ENCODE measurements at regions not wholly inside any gene's neighbourhood (a gene's known extent, or its start where the extent isn't known, plus 50 kb on each side); places are given as distances from the start of the nearest gene placed in this dataset.
"Not testable (repeated sequence)": the region's sequence is repeated elsewhere in the genome, so short reads cannot be mapped to it uniquely, and the experiment has no call there.

- intact Hi-C loops (cut with DNase I), result loop anchor here (5.0 kb wide), 1 partner anchor 100 kb away; the partner anchor contains the start of gene PODXL
Measured at GRCh38 chr7:131656980-131657723, 100.7 kb upstream of the PODXL start.

GRCh38 chr7:131655866-131656265 lies 99.4 kb upstream of the PODXL start:
- intact Hi-C loops (cut with DNase I), result loop anchor here (2.0 to 5.0 kb wide), 2 partner anchors 99 to 111 kb away; partner anchors contain the start of gene PODXL
- DNase-seq, result peak in 1 of 10 donors; percentile 60

More at GRCh38 chr7:131656980-131657723, 100.7 kb upstream of the PODXL start:
- DNase-seq, result no peak

GRCh38 chr7:131655447-131655846 lies 99.0 kb upstream of the PODXL start:
- no peak for DNase-seq
- intact Hi-C loops (cut with DNase I), result loop anchor here (2.0 to 5.0 kb wide), 2 partner anchors 98 to 111 kb away; partner anchors contain the start of gene PODXL

GRCh38 chr7:131654668-131655326 lies 98.4 kb upstream of the PODXL start:
- DNase-seq, result peak; percentile 69 to 98 (median 91)
- intact Hi-C loops (cut with DNase I), result loop anchor here (1.0 to 5.0 kb wide), 3 partner anchors 97 to 146 kb away; partner anchors contain the start of gene PODXL

GRCh38 chr7:131654249-131654558 lies 97.8 kb upstream of the PODXL start:
- DNase-seq, result no peak
- intact Hi-C loops (cut with DNase I), result loop anchor here (1.0 to 2.0 kb wide), 2 partner anchors 109 to 146 kb away; no protein-coding TSS in a partner anchor

DNA sequence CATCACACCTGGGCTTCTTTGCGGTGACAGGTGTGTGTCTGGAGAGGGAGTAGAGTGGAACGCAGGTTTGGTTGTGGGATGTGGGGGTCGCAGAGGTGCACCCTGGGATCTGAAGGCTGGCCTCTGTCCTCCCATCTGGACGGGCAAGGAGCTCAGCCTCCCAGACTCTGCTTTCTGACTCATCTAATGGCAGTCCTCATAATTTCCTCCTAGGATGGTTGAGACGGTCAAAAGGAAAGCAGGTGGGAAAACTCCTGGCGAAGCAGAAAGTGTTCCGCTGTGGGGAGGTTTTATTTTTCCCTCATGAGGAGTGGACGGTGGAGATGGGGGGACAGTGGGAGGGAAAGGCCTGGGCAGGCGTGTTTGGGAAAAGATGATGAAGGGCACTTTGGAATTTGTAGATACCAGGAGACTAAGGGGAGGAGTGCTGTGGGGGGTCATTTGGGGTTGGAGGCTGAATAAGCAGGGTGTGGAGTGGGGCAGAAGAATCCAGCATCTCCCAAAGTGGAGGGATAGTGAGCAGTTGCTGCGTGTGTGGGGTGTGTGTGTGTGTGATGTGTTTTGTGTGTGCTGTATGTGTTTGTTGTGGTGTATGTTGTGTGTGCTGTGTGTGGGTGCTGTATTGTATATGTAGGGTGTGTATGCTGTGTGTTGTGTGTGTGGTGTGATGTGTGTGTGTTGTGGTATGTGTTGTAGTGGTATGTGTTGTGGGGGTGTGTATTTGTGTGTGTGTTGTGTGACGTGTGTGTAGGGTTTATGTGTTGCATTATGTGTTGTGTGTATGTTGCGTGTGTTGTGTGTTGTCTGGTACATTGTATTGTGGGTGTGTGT lies 97.2 kb upstream of the PODXL start:
- peak in 1 of 10 donors; percentile 27 for DNase-seq
- intact Hi-C loops (cut with DNase I), result loop anchor here (1.0 to 2.0 kb wide), 2 partner anchors 109 to 145 kb away; no protein-coding TSS in a partner anchor

- intact Hi-C loops (cut with DNase I), result no loop called here
- peak in 1 of 10 donors; percentile 17 for DNase-seq
Measured at GRCh38 chr7:131652934-131653333, 96.5 kb upstream of the PODXL start.

DNA sequence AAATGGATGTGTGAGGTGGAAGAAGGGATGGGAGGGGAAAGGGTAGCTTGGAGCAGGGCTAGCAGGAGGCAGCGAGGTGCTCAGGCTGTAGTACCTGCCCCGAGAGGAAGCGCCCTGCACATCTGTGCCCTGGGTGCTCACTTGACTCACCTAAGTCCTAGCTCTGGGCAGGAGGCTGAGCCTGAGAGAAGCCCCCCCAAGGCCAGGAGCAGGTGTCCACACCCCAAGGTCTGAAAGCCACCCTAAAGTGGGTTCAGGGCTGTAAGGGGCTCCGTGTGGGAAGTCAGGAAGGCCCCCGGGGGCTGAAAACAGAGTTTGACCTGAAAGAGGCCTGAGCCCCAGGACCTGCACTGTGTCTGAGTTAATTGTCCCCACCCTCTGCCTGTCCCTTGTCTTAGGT lies 95.8 kb upstream of the PODXL start:
- intact Hi-C loops (cut with DNase I), result no loop called here
- peak in 2 of 10 donors; percentile 30 to 53 for DNase-seq

DNA sequence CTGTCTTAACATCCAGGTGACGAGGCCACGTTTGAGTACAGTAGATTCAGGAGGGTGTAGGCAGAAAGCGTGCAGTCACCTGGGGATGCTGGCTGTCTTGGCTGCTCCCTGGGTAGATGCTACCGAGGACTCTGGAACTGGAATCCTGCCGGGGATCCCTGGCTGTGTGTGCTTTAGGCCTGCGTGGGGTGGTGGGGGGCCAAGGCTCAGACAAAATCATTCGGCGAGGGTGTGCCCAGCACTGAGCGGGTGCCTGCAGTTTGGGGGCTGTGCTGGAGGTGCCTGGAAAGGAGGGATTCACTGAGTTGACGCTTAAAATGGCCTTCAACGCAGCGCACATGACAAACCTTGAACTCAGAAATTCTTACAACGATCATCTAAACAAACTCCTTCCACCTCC lies 93.5 kb upstream of the PODXL start:
- intact Hi-C loops (cut with DNase I), result no loop called here
- DNase-seq, result peak in 2 of 10 donors; percentile 46 to 66

- intact Hi-C loops (cut with DNase I), result no loop called here
- DNase-seq, result peak in 2 of 10 donors; percentile 32 to 45
Measured at GRCh38 chr7:131649003-131649541, 92.6 kb upstream of the PODXL start.

DNA sequence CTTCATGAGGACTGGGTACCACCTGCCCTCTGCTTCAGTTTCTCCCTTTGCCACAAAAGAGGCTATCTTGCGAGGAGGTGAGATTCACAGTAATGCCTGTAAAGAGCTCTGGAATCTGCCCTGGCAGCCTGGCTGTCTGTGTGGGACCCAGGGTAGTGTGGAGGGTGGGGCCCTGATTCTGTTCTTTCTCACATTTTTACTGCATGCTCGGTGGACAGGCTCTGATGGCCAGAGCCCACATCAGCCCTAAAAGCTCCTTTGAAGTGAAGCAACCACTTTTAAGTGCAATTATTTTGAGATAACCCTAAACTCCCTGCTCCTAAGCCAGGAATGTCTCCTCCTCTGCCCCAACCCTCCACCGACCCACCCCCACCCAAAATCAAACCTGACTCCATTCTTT lies 92.1 kb upstream of the PODXL start:
- intact Hi-C loops (cut with DNase I), result no loop called here
- peak in 2 of 10 donors; percentile 6 to 12 for DNase-seq

GRCh38 chr7:131646203-131646602 lies 89.8 kb upstream of the PODXL start:
- intact Hi-C loops (cut with DNase I), result no loop called here
- DNase-seq, result no peak

DNA sequence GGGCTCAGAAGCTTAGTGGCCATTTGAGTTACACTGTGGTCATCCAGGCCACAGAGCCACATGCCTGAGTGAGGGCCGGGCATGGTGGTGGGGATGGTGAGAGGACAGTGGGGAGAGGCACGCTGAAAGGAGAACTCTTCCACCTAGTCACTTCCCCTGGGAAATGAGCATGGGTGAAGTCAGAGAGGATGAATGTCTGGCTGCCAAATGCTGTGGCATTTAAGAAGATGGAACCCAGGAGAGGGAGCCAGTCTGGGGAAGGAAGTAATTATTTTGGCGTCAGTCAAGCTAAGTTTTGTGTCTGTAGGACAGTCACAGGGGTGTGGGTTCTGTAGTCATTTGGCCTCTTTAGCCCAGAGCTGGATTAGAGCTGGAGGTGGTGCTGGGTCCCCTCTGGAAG lies 86.0 kb upstream of the PODXL start:
- intact Hi-C loops (cut with DNase I), result no loop called here
- DNase-seq, result no peak

GRCh38 chr7:131640686-131641085 lies 84.3 kb upstream of the PODXL start:
- intact Hi-C loops (cut with DNase I), result no loop called here
- peak in 1 of 10 donors; percentile 19 for DNase-seq

DNA sequence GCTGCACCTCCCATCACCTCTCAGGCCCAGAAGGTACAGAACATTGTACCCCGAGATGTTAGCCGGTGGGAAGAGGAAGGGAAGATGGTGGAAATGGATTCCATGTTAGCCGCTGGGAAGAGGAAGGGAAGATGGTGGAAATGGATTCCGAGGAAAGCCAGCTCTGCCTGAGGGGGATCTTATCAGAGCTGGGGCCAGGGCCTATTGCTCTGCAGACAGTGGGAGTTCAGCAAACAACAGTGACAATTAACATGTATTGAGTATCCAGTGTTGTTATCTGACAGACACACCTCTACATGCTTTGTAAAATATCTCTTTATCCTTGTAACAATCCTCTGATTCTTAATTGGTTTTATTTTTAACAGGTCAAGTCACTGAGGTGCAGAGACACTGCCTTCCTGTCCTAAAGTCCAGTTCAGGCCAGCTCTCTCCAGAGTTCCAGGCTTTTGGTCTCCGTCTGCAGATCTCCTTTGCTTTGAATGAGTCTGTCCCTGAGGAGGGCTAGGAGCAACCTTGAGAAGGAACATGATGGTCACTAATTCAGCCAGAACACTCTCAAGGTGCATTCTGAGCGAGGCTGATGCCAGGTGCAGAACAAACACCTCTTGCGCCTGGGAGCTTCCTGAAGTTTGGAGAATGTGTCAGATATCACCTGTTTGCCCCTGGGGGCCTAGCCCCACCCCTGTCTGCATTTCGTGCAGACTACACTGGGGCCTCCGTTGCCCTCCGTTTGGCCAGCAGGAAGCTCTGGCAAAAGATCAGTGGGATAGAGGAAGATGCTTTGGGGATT lies 82.4 kb upstream of the PODXL start:
- peak in 1 of 10 donors; percentile 19 for DNase-seq
- intact Hi-C loops (cut with DNase I), result no loop called here

DNA sequence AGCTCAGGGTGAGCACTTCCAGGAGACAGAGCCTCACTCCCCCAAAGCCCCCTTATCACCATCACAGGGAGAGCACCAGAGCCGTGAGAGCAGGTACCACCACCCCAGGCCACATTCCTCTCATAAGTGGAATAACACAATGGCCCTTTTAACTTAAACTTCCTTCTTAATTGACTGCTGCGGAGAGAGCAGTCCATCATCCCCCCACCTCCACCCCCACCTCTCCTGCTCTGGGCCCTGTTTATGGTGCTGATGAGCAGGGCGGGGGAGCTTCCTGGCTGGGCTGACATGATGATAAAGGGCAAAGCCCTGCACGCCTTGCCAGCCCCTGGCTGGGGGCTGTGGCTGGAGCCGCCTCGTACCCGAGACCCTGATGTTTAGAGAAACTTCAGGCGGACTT lies 81.4 kb upstream of the PODXL start:
- DNase-seq, result no peak

GRCh38 chr7:131636092-131636491 lies 79.7 kb upstream of the PODXL start:
- intact Hi-C loops (cut with DNase I), result no loop called here
- DNase-seq, result peak in 1 of 10 donors; percentile 23

More for the DNA sequence above, 81.4 kb upstream of the PODXL start:
- intact Hi-C loops (cut with DNase I), result no loop called here

DNA sequence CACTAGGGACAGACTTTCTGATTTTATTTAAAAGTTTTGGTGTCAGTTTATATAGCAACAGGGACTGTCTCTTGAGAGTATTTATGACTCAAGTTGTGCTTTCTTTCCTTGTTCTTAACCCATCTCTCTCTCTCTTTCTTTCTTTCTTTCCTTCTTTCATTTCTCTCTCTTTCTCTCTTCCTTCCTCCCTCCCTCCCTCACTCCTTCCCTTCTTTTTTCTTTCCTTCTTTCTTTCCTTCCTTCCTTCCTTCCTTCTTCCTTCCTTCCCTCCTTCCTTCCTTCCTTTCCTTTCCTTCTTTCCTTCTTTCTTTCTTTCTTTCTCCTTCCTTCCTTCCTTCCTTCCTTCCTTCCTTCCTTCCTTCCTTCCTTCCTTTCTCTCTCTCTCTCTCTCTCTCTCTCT lies 77.8 kb upstream of the PODXL start:
- DNase-seq; intact Hi-C loops (cut with DNase I): not testable (repeated sequence)

GRCh38 chr7:131633342-131633843 lies 77.0 kb upstream of the PODXL start:
- DNase-seq, result no peak
- intact Hi-C loops (cut with DNase I), result no loop called here

Data from posterior cingulate gyrus (tissue), 11 donors.